ENCODE measurements at regions not wholly inside any gene's neighbourhood (a gene's known extent, or its start where the extent isn't known, plus 50 kb on each side); places are given as distances from the start of the nearest gene placed in this dataset.

DNA sequence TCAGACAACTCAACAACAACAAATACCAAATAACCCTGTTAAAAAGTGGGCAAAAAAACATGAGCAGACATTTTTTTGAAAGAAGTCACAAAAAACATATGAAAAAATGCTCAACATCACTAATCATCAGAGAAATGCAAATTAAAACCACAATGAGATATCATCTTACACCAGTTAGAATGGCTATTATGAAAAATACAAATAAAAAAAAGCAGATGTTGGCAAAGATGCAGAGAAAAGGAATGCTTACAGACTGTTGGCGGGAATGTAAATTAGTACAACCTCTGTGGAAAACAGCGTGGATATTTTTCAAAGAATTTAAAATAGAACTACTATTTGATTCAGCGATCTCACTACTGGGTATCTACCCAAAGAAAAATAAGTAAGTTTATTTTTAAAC lies 114.0 kb downstream of the SLC38A4 start:
- Histone ChIP-seq H3K4me3 (ENCODE audit: low read depth, low read length) (no peak overlapping the region), H3K27ac (no peak overlapping the region), H3K27me3 (replicated peaks) (no peaks in the 10 kb centered on the region), H3K36me3 (replicated peaks) (no peaks in the 10 kb centered on the region)
- TF ChIP-seq, protein P1, sequence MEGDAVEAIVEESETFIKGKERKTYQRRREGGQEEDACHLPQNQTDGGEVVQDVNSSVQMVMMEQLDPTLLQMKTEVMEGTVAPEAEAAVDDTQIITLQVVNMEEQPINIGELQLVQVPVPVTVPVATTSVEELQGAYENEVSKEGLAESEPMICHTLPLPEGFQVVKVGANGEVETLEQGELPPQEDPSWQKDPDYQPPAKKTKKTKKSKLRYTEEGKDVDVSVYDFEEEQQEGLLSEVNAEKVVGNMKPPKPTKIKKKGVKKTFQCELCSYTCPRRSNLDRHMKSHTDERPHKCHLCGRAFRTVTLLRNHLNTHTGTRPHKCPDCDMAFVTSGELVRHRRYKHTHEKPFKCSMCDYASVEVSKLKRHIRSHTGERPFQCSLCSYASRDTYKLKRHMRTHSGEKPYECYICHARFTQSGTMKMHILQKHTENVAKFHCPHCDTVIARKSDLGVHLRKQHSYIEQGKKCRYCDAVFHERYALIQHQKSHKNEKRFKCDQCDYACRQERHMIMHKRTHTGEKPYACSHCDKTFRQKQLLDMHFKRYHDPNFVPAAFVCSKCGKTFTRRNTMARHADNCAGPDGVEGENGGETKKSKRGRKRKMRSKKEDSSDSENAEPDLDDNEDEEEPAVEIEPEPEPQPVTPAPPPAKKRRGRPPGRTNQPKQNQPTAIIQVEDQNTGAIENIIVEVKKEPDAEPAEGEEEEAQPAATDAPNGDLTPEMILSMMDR (IDR thresholded peaks at IDR 0.05; ENCODE audit: low read depth, low read length, missing control alignments): no peak
- in situ Hi-C loops (cut with HindIII; ENCODE audit: low pct_ligation_motif_present, low sequenced_read_pairs): no loop called here
- DNase-seq: no peak

DNA sequence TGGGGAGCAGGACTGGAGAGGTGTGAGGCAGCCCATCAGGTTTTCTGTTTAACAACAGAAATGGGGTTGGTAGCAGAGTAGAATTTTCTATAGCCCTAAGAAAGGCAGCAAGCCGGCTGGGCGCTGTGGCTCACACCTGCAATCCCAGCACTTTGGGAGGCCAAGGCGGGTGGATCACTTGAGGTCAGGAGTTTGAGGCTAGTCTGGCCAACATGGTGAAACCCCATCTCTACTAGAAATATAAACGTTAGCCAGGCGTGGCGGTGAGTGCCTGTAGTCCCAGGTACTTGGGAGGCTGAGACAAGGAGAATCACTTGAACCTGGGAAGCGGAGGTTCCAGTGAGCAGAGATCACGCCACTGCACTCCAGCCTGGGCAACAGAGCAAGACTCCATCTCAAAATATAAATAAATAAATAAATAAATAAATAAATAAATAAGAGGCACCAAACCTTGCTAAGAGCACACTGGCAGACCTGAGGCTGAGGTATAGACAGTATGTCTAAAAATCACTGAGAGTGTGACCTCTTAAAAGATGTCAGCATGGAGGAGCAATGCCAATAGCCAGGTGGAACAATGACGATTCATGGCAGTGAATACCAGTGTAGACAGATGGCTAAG lies 115.6 kb downstream of the SLC38A4 start:
- H3K36me3 ChIP-seq (replicated peaks): no peaks in the 10 kb centered on the region
- no peak overlapping the region for H3K27ac ChIP-seq
- no peak for DNase-seq
- H3K27me3 ChIP-seq (replicated peaks): no peaks in the 10 kb centered on the region
- no peak overlapping the region for H3K4me3 ChIP-seq (ENCODE audit: low read depth, low read length)
- in situ Hi-C loops (cut with HindIII; ENCODE audit: low pct_ligation_motif_present, low sequenced_read_pairs): no loop called here
- TF ChIP-seq, protein P1 (IDR thresholded peaks at IDR 0.05; ENCODE audit: low read depth, low read length, missing control alignments): no peak

DNA sequence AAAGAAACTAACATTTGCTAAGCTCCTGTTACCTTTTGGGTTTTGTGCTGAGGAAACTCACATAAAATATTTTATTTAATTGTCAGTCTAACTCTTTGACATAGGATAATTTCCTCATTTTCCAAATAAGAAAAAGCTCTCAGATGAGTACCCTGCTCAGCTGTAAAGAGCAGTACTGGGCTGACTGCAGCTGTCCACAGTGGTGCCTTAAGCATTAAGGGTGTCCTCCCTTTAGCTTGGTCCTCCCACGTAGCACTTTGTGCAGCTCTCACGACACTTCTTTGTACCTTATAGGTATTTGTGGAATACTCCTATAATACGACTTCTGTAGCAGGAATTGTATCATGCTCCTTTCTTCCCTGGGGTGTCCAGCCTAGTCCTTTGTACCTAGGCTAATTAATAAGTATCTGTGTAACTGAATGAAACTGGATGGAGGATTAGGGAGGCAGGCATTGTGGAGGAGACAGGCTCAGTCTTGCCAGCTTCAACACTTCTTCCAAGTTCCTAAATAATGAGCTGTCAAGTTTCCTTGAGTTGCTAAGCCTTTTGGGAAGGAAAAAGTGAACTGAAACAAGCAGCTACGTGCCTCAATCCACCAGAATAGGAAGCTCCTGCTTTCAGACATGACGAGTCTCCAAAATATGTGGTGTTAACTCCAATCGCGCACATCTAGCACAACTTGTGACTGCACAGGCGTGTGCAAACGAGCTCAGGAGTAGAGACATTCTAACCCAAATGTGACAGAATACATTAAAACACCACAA lies 123.0 kb downstream of the SLC38A4 start:
- in situ Hi-C loops (cut with HindIII; ENCODE audit: low pct_ligation_motif_present, low sequenced_read_pairs): no loop called here
- TF ChIP-seq, protein P1 (IDR thresholded peaks at IDR 0.05; ENCODE audit: low read depth, low read length, missing control alignments): no peak
- no peaks in the 10 kb centered on the region for H3K27me3 ChIP-seq (replicated peaks)
- no peaks in the 10 kb centered on the region for H3K36me3 ChIP-seq (replicated peaks)
- no peak for DNase-seq
- no peak overlapping the region for H3K4me3 ChIP-seq (ENCODE audit: low read depth, low read length)
- H3K27ac ChIP-seq: no peak overlapping the region

DNA sequence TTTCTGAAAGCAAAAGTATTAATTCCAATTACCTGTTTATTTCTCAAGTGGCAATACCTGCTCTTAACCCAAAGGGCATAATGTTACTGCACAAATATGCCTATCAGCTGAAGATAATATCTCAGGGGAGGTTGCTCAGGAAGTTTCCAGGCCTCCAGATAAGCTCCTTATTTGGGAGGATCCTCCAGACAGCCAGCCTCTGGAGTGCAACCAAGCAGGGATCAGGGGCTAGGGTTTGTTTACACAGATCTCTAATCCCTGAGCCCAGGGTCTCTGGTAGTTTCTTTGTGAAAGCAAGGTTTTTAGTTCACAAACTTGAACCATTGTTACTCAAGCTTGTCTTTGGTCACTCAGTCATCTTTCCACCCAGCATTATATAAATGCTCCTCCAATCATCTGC lies 124.4 kb downstream of the SLC38A4 start:
- Histone ChIP-seq H3K4me3 (ENCODE audit: low read depth, low read length) (no peak overlapping the region), H3K36me3 (replicated peaks) (no peaks in the 10 kb centered on the region), H3K27me3 (replicated peaks) (no peaks in the 10 kb centered on the region), H3K27ac (no peak overlapping the region)
- TF ChIP-seq, protein P1 (IDR thresholded peaks at IDR 0.05; ENCODE audit: low read depth, low read length, missing control alignments): no peak
- DNase-seq: no peak
- in situ Hi-C loops (cut with HindIII; ENCODE audit: low pct_ligation_motif_present, low sequenced_read_pairs): no loop called here

DNA sequence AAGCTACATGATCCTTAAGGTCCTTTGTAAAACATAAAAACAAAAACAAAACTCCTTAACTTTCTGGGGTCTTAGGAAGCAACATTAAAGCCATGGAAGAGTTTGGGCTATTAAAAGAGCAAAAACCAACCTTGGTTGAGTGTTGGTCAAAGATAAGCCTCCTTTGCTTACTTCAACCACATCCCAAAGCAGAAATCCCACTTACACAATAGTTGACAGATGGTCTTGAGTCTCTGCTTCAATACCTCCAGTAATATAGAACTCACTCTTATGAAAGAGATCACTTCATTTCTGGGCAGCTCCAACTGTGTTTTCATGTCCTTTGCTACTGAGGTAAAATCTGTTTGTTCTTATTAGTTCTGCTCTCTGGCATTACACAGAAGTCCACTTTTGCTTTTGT lies 125.8 kb downstream of the SLC38A4 start:
- DNase-seq: no peak
- H3K27ac ChIP-seq: no peak overlapping the region
- in situ Hi-C loops (cut with HindIII; ENCODE audit: low pct_ligation_motif_present, low sequenced_read_pairs): no loop called here
- no peaks in the 10 kb centered on the region for H3K27me3 ChIP-seq (replicated peaks)
- H3K4me3 ChIP-seq (ENCODE audit: low read depth, low read length): no peak overlapping the region
- TF ChIP-seq, protein P1 (IDR thresholded peaks at IDR 0.05; ENCODE audit: low read depth, low read length, missing control alignments): no peak
- no peaks in the 10 kb centered on the region for H3K36me3 ChIP-seq (replicated peaks)

Measured in brain microvascular endothelial cell (primary cell).